Kidney glomerular epithelial cell (primary cell): ENCODE measurements at regions not wholly inside any gene's neighbourhood (a gene's known extent, or its start where the extent isn't known, plus 50 kb on each side); places are given as distances from the start of the nearest gene placed in this dataset.

Source experiments
- DNase-seq: peaks from one replicate; lab custom pipeline; 2025; lab: John Stamatoyannopoulos, UW

DNA sequence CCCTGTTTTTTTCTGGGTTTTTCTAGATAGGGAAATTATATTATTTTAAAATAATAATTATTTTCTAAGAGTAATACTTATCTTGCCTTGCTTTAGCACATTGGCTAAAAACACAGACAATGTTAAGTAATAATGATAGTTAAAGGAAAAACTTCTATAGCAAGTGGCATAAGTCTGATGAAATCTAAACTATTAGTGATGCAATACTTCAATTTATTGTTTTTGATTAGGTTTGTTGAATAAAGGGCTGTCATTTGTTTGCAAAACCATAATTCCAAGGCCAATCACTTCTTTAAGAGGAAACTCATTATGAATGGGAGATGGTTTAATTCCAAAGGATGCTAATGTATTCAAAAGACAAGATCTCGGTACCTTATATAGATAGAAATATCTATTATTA is 293.8 kb upstream of the FBXL7 start:
- no peak for DNase-seq

DNA sequence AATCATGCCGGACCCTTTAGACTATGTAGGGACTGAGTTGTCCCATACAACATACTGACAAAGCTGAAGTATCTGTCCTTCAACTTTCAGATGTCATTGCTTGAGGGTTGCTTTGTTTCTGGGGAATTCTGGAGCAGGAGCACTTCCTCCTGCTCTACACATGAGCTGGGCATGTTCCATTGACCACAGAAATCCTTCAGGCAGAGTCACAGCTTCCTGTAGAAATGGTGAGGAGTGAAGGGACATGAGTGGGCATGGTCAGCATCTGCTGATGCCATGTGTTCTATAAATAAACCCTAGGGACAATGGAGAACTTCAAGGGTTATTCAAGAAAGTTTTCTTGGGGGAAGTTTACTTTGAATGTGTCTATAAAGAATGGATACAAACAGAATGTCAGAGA is 296.6 kb upstream of the FBXL7 start:
- no peak for DNase-seq

DNA sequence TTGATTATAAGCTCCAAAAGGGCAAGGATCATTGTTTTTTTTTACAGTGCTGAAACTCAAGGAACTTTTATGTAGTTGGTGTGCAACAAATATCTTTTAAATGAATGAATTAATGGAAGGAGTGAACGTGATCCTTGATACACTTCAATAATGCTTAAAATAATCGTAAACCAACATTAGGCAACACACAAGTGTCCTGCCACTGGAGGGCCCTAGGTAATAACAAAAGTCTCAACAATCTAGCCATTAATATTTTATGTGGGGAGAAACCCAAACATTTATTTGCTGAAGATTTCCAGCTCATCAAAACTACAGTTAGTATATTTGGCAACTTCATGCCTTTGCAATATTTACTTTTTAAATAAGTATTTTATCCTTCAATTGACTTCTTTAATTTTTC is 309.0 kb upstream of the FBXL7 start:
- DNase-seq = no peak

DNA sequence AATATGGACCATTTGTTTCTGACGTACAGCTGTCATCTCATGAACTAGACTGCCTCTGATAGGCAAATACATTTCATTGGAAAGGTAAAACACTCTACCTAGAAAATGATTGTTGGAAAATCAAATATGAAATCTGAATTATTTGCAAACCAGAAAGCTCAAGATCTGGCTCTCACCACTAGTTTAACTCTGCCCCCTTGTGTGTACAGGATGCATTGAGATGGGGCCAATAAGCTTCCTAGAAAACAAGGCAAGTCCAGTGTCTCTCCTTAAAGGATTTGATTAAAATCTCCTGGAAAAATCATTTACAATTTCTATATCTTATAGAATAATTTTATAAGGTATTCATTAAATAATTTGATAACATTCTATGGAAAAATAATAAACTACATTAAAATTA is 311.9 kb upstream of the ANKH start:
- peak; percentile 40 for DNase-seq

DNA sequence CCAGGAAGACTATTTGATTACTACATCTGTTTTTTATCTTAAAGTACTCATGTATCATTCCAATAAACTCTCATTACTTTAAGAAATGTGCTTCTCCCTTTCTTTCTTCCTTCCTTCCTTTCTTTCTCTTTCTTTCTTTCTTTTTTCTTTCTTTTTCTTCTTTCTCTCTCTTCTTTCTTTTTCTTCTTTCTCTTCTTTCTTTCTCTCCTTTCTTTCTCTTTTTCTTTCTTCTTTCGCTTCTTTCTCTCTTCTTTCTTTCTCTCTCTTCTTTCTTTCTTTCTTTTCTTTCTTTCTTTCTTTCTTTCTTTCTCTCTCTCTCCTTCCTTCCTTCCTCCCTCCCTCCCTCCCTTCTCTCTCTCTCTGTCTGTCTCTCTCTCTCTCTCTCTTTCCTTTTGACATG is 298.6 kb upstream of the ANKH start:
- DNase-seq = no peak

DNA sequence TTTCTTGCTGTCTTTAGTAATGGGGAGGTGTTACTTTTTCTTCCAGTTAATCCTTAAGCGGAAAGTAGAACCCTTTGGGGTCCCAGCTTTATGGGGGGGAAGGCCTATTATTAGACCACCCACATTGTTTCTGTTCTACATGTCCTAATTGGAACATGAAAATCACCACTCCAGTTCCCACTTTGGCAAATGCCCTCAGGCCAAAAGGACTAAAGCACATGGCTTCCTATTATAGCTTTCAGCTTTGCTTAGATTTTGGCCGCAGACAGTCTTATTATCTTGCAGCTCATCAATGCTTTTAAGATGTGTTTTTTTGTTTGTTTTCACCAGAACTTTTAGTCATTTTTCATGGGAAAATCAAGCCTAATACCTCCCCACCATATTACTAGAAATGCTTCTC is 296.8 kb upstream of the ANKH start:
- no peak for DNase-seq

DNA sequence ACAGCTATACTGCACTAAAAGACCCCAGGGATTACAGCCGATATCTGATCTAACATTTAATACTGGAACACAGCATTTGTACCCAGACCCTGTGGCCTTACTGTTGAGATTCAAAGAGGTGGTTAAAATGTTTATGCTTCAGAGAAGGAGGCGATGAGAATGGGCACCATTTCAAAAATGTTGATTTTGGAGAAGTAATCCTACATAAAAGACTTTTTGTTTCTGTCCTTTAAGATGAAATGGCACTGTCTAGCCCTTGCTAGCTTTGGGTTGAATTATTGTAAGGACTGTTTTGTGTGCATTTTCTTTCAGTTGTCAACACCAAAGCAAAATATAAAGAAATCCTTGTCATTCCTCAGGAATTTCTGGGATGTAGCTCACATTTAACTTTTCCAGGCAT is 288.5 kb upstream of the ANKH start:
- no peak for DNase-seq

DNA sequence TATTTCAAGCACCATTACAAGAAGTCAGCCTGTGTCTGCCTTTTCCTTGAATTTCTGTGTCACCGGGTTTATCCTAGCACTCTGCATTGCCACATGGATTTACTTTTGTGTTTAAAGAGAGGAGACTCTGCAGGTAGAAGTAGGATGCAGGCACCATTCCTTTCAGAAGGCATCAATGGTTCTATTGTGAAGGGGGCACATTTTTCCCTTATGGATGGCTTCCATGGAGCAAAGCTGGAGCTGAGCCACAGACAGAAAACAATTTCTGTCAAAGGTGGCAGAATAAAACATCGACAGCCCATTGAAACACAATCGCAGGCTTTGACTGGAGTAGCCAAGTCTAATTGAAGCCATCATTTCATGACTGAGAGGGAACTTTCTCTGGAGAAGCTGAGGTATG is 288.0 kb upstream of the ANKH start:
- no peak for DNase-seq

DNA sequence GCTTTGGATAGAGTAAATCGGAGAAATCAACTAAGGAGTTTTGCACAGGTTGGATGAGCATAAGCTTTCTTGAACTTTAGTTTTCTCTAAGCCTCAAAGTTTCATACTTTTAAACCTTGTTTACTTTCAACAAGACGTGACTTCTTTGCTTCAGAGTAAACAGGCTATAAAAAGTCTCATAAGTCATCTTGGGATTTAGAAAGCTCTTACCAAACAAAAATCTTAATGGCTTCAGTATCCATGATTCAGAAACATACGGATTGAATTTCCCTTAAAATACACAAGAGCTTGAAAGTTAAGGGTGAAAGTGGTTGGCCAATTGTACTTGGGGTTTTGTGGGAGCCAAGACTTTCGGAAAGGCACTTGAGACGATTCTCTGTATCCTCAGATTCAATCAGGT is 270.9 kb upstream of the ANKH start:
- no peak for DNase-seq

DNA sequence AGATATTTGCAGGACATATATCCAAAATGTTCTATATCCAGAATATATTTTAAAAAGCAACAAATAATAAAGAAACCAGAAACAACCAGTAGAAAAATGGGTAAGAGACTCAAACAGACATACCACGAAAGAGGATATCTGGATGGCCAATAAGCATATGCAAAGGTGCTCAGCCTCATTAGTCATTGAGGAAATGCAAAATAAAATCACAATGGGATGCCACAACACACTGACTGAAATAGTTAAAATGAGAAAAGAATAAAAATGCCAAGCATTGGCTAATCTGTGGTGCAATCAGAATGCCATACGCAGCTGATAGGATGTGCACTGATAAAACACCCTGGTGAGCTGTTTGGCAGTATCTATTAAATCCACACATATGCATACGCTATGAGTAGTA is 265.8 kb upstream of the ANKH start:
- DNase-seq = no peak

DNA sequence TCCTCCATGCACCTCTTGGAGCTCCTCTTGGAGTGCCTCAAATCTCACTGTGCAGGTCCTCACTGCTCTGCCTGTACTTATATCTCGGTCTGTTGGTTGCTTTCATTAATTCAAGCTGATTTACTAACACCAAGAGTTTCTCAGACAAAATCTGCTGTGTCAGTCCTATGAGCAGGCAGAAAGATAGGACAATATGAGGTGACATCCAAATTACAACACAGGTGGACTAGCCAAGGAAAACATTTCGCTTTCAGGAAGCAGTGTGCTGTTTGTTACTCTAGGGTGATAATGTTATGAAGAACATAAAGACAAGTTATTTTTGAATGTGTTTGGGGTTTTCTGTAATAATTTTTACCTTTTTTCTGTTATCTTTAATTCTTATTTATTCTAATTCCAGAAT is 264.1 kb upstream of the ANKH start:
- no peak for DNase-seq

DNA sequence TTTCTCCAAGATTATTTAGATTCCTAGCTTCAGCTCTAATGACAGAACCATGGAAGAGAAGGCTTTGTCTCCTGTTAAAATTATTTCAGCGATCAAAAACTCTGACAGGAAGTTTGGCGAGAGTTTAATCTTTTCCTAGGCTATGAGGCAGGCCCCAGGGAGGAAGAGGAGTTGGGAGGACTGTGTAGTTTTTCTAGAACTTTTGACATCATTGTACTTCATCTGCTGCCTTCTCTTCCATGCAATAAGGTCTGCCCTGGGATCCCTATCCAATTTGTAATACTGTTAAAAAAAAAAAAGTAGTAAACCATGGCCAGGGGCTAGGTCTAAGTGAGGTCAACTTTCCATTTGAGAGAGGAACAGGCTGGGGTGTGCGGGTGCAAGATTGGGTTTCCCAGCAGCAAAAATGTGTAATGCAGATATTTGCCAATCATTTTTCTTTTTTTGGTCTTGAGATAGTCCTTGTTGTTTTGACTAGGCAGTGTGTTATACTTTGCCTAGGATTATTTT is 261.9 kb upstream of the ANKH start:
- no peak for DNase-seq

DNA sequence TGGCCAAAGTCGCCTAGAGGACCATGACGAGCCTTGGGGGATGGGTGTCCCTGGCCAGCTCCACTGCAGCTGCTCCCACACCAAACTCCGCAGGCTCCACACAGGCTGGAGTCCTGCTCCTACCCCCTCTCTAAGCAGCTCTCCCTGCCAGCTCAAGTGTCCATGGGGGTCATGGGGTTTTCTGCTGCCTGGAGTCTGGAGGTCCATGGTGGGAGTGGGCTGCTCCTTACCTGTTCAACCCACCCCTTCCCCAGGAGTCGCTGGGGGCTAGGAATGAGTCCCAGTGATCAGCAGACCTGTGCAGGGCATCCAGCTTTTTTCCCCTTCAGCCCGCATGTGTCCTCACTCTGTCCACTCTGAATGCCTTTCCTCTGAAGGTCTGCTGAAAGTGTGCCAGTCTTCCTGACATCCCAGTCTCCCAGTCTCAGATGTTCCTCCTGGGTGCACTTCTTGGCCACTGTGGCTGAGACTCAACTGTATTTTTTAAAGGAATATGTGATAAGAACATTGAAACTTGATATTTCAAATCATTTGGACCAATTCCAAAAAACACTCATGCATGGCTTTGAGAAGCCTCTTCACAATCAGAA is 261.3 kb upstream of the ANKH start:
- no peak for DNase-seq

DNA sequence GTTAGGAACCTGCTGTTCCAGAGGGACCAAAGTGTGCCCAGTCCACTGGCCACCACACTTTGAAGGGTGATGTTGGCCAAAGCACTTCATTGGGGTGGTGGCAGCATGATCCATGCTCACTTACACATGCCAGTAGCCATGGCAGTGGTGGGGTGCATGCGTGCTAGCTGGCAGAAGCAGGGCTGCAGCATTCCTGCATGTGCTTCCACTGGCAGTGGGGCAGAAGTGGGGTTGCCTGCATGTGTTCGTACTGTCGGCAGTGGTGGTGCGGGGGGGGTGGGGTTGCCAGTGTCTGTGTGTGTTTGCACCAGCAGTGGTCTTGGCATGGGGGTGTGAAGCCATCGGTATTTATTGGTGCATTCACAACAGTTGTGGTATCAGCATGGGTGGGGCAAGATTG is 260.3 kb upstream of the ANKH start:
- DNase-seq = no peak

DNA sequence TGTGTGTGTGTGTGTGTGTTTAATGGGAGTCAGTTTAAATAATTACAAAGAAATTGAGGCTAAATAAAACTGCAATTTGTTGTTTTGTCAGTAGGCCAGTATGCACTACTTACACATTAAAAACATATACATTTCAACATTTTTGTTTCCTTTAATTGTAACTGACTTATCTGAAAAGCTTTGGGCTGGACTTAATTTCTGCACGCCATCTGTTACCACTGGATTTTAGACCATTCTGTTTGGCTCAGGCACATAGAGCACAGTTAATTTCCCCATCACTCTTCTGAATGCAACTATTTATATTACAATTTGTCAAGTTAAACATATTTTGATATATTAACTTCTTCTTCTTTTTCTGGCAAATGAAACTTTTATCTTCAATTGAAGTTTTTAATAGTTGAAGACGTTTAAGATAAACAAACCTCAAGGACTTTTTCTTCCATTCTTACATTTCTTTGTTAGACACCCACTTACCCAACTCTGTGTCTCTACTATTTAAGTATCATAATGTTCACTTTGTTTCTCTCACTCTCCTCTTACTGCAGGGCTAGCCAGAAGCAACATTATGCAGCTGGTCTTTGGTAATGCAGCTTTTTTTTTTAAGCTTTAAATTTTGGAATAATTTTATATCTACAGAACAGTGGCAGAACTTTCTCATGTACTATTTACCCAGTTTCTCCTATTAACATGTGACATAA is 253.4 kb upstream of the ANKH start:
- DNase-seq = no peak

DNA sequence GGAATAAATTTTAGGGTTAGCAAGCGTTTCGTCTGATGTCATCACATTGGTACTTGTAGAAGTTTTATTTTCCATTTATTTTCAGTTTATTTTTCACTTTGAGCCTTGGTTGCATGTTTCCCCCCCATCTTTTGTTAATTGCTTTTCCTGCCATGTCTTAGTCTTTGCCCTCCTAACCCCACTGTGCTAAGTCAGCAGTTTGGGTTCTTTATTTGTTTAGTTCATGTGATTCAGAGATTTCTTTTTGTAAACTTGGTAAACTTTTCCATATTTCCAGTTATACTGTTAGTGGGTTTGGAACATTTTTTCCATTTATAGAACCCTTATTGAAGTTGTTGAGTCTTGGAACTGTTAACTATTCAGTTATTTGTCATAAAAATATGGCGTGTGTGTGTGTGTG is 252.9 kb upstream of the ANKH start:
- DNase-seq = no peak

DNA sequence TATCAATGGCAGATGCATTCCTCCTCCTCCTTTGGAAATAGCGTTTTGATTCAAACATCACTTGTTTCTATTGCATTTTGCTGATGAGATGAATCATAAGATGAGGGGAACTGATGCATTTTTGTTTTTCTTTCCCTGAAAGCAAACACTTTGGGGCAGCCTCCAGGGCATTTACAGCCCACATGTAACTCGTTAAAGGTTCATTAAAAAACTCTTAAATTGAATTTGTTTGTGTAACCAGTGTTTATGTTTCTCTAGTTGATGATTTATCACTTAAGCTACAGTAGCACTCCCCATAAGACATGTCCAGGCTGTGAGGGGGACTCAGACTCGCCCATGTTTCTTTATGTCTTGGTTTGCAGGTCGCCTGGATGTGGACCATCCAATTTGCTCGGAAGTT is 246.1 kb upstream of the ANKH start:
- no peak for DNase-seq

DNA sequence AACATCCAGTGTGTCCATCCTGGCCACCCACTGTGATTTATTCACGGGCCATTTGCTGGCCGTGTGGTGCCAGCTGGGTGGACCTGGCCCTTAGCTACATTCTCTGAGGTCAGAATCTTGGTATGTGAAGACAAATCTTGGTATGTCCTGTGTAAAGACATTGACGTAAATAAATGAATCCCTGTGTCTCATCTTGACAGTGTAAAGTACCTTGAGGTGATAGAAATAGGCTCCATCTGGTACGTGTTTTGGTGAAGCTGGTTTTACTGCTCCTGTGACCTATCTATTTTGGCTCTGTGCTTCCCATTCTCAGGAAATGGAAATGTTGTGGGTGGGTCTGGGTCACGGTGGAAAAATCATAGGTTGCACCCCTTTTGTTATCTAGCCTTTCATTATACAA is 245.4 kb upstream of the ANKH start:
- no peak for DNase-seq

DNA sequence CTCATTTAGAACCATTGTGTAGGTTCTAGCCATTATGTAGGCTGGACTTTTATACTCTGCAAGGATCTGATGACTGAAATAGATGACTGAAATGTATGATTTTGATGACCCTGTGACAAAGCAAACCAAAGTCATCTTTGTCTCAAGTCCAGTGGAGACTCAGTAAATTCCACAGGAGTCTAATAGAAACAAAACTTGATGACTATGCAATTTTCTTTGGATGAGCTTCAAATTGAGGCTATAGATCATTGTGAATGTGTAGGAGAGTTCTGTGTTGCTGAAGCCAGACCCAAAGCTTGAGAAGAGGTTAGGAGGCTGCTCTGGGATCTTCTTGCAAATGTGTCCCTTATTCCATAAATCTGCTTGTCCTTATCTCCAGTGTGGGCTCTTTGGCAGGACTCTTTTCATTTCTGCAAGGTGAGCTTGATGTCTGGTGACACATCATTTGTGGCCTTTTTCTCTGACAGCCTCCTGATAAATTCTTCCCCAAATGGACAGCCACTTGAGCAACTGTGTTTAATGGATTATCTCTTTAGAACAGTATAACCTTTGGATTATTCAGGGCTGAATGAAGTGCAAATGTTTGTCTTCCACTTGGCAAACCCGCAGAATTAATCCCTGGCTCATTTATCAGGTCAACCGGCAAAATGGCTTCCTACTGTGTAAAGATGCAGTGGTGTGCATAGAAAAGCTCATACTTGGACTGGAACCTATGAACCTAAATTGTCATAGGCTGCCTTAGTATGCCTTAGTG is 235.1 kb upstream of the ANKH start:
- no peak for DNase-seq

DNA sequence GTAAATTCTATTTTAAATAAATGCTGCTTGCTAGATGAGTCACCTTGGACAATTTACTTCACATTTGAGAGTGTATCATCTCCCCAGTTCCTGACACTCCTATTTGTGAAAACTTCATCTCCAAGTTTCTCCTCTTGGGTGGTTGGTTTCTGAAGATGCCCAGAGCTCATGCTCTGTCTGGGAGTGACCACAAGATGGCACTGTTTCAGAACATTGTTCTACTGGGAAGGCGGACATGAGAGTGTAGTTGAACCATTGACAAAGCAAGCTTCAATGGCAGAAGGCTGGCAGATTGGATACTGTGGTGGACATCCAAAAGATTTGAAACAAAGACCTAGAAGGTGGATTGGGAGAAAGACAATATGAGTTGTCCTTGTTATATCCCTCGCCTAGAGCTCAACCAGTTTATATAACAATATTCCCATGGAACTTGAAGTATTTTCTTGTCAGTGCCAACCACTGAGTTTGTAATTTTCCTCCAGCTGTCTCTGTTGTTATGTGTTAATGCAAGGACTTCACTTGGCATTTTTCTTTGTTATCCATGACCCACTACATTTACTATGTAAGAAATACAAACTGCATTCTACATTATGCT is 234.3 kb upstream of the ANKH start:
- peak; percentile 41 for DNase-seq

DNA sequence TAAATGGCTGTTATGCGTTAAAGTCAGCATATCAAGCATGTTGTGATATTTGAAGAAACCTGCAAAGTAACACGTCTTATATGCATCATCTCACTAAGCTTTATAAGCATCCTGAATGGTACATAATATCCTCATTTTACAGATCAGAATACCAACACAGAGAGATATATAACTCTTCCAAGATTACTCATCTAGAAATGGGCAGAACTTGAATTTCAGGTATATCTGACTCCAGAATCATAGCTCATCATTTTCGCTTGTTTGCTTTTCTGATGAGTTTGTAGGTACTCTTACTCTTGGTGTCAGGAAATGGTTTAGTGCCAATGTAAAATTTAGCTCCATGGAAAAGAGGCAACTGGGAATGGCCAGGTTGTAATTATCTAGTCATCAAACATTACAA is 232.3 kb upstream of the ANKH start:
- DNase-seq = no peak

DNA sequence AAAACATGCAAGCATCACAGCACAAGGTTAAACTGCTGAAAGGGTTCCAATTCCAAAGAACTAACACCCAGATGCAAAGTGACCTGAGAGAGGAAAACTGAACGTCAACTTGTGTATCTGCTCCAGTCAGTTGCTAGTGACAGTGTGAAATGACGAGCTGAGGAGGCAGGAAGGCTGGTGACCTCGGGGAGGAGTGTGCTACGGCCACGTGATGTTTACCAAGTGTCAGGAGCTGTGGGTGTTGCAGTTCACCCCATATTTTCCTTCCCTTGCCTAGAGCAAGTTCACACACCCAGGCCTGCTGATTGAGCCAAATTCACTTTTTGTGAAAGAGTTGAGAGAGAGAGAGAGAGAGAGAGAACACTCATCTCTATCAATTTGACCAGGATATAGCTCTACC is 231.6 kb upstream of the ANKH start:
- no peak for DNase-seq

DNA sequence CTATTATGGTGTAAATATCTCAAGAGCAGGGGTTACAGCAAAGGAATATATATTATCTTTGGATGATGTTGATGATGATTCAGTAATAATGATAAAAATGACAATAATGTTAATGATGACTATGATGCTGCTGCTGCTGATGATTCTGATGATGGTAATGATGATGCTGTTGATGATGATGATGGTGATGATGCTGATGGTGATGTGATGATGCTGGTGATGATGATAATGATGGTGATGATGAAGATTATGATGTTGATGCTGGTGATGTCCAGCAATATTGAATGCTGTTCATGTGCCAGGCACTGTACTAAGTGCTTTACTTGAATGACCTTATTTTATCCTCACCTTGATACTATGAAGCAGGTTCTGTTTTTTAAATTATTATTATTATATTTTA is 226.0 kb upstream of the ANKH start:
- no peak for DNase-seq
